ENCODE measurements at regions not wholly inside any gene's neighbourhood (a gene's known extent, or its start where the extent isn't known, plus 50 kb on each side); places are given as distances from the start of the nearest gene placed in this dataset.
"Not testable (repeated sequence)": the region's sequence is repeated elsewhere in the genome, so short reads cannot be mapped to it uniquely, and the experiment has no call there.

DNA sequence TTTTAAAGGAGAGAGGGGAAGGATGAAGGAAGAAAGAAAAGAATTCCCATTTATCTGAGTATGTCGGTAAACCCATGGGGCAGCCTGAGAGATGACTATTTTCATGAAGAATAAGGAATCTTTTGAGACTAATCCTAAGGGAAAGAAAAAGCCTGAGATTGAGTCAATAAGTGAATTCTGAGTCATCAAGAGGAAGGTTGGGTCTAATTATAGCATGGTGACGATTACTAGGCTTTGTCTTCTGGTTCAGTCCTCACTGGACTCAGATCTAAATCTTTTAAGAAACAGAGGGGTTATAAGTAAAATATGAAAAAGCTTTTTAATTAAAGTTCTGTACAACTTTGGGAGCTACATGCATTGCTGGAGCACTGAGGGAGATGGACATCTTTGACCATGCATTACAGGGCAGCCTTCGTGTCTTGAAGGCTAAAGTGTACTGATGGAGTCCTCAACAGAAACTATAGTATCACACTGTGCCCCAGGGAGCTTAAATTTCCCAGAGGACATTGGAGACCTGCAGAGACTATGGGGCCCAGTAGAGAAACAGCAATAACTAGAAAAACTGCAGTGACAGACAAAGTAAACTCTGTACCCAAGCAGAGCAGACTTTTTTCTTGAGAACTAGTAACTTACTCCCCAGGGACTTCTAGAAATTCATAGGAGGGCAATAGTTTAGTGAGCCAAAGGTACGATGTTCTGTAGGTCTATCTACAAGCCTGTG lies 260.9 kb downstream of the RAD51AP2 start:
- no peak for DNase-seq (ENCODE audit: low read depth in 2 of 2, low spot score in 1 of 2)

DNA sequence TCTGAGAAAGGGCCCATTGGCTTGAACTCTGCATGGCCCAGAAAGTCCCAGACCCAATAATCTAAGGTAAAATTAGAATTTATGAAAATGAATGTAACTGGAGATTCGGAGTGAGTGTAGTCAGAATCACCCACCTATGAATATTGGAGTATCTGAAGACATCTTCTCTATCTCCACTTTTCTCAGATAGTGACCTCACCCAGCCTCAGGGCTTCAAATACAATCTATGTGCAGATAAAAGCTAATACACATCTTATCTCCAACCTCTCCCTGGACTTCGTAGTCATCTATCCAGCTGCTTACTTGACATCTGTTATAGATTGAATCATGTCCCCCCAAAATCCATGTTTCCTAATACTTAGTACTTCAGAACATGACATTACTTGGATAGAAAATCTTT lies 263.2 kb downstream of the RAD51AP2 start:
- DNase-seq (ENCODE audit: low read depth in 2 of 2, low spot score in 1 of 2): no peak

DNA sequence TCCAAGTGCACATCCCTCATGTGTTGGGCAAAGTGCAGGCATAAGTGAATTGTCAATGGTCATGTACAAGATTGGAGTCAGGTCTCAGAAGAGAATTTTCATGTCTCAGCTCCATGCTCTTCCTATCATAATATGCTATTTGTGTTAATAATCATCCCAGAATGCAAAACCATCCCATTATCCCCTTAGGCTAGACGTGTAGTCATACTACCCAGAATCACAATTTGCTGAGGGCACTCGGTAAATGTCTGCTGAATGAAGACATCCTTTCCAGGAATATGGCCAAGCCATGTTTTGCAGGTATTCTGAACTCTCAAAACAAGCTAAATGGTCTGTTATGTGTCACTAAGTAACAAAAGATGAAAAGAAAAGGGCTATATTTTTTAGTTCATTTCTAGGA lies 263.8 kb downstream of the RAD51AP2 start:
- no peak for DNase-seq (ENCODE audit: low read depth in 2 of 2, low spot score in 1 of 2)

DNA sequence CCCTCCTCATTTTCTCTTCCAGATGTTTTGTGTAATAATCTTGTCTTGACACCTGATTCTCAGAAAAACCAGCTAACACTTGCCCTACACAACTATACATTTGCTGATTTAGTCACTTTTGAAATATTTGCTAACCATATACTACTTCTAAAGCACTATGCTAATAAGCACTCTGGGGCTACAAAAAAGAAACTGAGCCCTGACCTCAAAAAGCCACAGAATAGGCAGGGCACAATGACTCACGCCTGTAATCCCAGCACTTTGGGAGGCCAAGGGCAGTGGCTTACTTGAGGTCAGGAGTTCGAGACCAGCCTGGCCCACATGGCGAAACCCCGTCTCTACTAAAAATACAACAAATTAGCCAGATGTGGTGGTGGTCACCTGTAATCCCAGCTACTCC lies 266.0 kb downstream of the RAD51AP2 start:
- DNase-seq (ENCODE audit: low read depth in 2 of 2, low spot score in 1 of 2): no peak

DNA sequence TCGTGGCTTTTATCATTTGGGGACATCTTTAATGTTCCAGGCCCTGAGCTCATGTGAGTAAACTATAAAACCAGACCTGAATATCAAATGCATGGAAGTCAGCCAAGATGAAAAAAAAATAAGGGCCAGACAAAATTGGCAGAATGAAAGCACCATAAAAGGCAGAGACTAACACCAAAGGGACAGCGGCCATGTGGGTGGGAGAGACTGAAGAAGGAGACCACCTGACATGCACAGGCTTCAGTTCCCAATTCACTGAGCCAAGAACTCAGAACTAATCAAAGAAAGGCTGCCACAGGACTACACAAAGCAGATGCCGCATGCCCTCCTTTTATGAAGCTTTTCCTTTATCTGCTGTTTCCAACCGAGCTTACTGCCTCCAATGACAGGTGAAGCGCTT lies 267.1 kb downstream of the RAD51AP2 start:
- no peak for DNase-seq (ENCODE audit: low read depth in 2 of 2, low spot score in 1 of 2)

DNA sequence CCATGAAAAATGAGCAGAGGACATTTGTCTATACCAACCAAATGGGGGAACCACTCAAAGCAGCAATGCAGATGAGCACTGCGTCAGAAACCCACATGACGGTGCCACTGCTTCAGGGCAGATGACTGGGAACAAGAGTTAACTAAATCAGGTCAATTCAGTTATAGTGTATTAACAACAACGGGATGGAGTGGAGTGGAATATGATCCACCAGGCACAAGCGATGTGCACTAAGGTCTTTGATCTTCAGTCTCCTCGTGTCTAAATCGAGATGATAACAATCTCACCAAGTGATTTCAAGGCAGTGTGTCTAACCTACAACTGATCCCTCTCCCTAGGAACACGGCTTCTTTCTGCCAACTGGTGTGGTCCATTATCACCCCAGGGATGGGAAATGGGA lies 269.0 kb downstream of the RAD51AP2 start:
- no peak for DNase-seq (ENCODE audit: low read depth in 2 of 2, low spot score in 1 of 2)

DNA sequence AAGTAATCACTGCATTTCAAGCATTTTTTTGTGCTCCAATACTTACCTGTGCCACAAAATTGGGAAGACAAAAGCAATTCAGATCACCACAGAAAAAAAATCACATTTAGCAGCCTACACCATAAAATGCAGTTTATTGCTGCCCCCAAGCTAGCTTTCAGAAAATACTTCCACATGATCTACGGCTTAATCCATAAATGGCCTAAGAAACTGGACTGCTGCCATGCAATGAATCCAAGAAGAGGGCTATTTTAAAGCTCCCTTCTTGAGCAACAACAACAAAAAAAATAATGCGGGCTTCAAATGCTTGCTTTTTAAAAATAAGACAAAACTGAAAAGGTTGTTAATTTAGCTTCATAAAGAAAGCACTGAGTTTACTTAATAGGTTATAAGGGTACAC lies 272.3 kb downstream of the RAD51AP2 start:
- DNase-seq (ENCODE audit: low read depth in 2 of 2, low spot score in 1 of 2): no peak

DNA sequence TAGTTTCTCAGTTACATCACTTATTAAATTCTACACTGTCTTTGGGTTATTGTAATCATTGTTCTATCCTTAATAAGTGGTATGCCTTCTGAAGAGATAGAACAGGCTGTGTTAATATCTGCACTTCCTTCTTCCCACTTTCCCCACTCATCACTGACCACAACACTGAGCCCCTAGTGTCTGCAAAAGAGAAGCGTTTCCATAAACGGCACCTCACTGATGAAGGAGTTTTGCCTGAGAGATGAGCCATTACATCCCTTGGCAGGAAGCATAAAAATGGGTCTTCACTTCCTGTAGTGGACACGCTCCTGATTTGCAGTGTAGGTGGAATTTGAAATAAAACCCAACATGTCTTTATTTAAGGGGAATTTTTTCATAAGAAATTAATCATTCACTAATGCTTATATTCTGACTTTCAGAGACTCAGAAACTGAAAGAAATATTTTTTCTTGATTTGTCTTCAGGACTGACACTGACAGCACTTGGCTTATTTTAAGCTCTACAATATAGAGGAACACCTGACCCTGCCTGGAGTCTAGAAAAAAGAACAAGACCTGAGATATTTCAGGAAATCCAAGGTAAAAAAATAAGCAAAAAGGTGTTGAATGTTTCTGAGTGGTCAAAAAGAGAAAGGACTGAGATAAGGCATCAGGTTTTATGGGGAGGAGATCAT lies 275.3 kb downstream of the RAD51AP2 start:
- no peak for DNase-seq (ENCODE audit: low read depth in 2 of 2, low spot score in 1 of 2)

DNA sequence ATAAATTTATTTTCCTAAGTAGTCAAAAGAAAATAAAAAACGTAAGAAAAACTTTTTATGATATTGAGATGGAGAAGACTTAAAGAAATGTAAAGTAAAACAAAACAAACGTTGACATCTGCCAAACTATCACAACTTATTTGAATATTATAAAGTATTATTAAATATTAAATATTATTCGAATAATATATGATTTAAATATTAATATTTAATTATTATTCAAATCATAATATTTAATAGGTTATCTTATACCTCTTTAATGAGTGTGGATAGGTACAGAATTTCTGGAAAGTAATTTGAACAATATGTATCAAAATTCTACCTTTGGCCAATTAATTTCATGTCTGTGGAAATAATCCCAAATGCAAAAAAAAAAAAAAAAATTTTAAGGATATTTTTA lies 278.7 kb downstream of the RAD51AP2 start:
- no peak for DNase-seq (ENCODE audit: low read depth in 2 of 2, low spot score in 1 of 2)

DNA sequence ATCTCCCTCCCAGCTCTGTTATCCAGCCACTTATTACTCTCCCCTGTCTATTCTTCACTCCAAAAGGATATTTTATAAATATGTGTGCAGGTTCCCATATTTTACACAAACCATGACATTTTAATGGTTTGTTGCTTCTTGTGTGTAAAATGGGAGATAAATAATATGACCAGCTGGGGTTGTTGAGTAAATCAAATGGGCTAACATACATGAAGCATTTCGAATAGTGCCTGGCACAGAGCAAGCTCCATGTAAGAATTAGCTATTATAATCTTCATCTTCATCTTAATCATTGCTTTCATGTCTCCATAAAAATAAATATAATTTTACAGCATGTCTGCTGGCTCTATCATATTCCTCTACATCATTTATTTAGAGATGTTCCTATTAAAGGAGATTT lies 283.1 kb downstream of the RAD51AP2 start:
- no peak for DNase-seq (ENCODE audit: low read depth in 2 of 2, low spot score in 1 of 2)

DNA sequence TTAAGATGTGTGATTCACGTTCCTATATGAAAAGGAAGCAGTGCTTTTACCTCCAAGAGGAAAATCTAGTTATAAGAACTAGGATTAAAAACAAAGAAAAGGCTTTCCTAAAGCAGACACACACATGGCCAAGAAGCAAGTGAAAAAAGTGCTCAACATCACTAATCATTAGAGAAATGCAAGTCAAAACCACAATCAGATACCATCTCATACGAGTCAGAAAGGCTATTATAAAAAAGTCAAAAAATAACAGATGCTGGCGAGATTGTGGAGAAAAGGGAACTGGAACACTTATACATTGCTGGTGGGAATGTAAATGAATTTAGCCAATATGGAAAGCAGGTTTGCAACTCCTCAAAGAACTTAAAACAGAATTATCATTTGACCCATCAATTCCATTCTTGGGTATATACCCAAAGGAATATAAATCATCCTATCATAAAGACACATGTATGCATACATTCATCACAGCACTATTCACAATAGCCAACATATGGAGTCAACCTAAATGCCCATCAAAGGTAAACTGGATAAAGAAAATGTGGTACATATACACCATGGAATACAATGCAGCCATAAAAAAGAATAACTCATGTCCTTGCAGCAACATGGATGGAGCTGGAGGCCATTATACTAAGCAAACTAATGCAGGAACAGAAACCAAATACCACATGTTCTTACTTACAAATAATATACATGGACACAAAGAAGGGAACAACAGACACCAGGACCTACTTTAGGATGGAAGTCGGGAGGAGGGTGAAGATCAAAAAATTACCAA lies 285.3 kb downstream of the RAD51AP2 start:
- DNase-seq (ENCODE audit: low read depth in 2 of 2, low spot score in 1 of 2): no peak

DNA sequence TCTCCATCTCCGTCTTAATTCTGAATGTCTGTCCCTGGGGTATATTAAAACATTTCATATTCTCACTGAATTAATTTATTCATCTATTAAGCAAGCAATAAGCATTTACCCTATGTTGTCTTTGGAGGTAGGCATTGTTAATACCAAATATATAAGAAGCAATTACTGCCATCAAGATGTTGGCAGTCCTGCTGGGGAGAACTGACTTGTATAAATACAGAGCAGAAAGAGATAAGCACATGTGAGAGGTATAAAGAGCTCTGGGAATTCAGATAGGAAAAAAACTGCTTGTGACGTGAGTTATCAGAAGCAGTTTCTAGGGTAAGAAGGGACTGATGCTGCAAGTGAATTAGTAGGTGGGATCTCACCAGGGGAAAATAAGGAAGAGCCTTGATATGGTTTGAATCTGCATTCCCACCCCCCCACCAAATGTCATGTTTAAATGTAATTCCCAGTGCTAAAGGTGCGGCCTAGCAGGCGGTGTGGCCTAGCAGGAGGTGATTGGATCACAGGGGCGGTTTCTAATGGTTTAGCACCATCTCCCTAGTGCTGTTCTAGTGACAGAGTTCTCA lies 286.8 kb downstream of the RAD51AP2 start:
- DNase-seq (ENCODE audit: low read depth in 2 of 2, low spot score in 1 of 2): no peak

DNA sequence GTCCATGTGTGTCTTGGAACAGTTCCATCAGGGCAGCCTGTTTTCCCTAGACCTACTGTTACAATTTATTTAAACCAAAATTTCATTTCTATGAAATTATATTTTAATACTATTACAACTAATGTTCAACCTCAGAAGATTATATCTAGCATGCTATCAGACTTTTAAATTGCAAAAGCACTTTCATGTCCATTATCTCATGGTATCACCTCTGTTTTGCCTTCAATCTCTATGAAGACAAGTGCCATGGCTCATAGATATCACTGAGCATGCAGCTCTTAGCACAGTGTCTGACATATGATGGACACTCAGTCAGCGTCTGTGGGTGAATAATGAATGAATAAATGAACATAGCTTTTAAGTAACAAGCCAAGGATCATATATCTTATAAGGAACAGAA lies 288.8 kb downstream of the RAD51AP2 start:
- no peak for DNase-seq (ENCODE audit: low read depth in 2 of 2, low spot score in 1 of 2)

DNA sequence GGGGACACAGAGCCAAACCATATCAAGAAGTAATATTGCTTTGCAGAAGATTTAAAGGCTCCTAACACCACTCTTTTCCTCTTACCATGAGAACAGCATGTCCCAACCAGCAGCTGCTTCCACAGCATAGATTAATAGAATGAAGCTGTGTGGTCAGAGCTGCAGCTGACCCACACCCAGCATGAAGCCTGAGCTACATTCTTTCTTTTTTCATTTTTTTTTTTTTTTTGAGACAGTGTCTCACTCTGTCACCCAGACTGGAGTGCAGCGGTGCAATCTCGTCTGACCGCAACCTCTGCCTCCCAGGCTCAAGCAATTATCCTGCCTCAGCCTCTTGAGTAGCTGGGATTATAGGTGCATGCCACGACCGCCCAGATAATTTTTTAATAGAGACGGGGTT lies 289.8 kb downstream of the RAD51AP2 start:
- DNase-seq (ENCODE audit: low read depth in 2 of 2, low spot score in 1 of 2): no peak

DNA sequence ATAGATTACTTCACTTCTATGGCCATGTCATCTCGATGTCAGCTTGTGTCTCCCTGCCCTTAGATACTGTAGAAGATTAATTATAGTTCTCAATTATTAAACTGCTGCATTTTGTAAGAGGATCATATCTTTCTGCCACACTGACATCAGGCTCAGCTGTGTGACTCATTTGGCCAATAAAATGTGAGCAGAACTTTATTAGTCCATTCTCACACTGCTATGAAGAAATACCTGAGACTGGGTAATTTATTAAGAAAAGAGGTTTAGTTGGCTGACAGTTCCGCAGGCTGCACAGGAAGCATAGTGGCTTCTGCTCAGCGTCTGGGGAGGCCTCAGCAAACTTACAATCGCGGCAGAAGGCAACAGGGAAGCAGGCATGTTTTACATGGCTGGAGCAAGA lies 290.4 kb downstream of the RAD51AP2 start:
- DNase-seq (ENCODE audit: low read depth in 2 of 2, low spot score in 1 of 2): no peak

DNA sequence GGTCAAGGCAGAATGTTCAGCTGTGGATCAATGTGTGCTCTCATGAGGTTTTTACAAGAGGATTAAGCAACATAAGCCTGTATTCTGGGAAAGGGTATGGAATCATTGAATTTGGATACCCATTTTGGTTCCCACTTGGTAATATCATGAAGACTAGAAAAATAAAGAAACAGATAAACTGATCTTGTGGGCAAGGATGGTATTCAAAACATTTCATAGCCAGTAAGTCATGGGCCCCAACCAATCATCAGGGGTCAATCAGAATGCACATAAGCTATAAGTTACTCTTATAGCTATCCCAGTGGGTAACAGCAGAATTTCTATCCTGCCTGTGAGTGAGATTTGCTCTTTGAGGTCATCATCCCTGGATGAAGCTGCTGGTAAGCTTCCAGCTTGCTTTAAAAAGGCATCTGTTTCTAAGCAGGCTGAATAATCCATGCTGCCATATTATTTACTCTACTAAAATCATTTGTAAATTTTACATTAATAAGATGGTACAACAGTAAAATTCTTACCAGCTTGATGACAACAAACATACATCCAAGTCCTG lies 291.2 kb downstream of the RAD51AP2 start:
- no peak for DNase-seq (ENCODE audit: low read depth in 2 of 2, low spot score in 1 of 2)

DNA sequence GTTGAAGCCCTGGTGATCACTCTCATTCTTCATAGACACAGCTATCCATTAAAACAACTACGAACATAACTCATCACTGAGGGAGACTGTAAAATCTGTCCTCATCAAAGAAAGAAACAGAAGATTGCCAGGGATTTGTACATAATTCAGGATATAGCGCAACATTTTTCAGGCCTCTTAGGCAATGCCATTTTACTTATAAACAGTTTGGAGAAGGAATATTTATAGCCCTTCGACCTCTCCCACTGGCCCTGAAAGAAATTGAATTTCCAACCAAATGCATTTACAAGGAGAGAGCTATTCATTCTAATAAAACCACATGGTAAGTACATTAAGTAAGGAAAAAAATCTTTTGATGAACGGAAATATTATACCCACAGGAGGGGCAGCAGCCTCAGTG lies 295.0 kb downstream of the RAD51AP2 start:
- DNase-seq (ENCODE audit: low read depth in 2 of 2, low spot score in 1 of 2): no peak

DNA sequence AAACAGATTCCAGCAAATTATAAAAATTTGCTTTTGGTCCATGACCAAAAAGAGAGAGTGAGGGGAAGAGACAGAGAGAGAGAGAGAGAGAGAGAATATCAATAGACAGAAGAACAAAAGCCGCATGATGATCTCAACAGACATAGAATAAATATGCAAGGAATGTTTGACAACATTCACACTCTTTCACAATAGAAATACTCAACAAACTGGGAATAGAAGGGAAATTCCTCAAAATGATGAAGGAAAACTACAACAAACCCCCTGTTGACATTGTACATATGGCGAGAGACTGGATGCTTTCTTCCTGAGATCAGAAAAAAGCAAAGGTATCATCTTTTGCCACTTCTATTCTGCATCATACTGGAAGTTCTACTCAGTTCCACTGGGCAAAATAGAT lies 309.7 kb downstream of the RAD51AP2 start:
- DNase-seq (ENCODE audit: low read depth in 2 of 2, low spot score in 1 of 2): no peak

DNA sequence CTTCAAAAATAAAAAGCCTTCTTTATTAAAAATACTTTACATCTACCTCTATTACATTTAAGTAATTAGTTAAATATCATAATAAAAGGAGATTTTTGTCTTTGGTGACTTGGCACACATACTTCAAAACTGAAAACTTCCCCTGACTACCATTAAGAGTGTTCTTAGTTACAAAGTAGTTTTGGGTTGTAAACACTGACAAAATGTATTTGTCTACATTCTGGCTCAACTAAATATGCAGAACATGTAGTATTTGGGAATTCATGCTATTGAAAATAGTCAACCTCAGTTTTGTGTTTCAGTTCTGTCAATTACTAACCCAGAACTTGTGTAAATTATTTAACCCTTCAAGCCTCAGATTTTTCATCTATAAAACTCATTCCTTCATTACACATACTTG lies 311.5 kb downstream of the RAD51AP2 start:
- no peak for DNase-seq (ENCODE audit: low read depth in 2 of 2, low spot score in 1 of 2)

DNA sequence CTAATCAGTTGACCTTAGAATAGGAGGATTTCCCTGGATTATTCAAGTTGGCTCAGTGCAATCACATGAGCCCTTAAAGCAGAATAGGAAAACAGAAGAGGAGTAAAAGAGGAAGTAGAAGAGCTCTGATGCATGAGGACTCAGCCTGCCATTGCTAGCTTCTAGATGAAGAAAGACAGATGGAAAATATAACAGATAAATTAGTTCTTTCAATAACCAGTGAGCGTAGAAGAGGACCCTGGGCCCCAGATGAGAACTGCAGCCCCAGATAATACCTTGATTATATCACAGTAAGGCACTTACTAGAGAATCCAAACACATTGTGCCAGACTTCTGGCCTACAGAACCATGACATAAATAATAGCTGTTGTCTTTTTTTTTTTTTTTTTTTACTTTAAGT lies 314.0 kb downstream of the RAD51AP2 start:
- not testable (repeated sequence) for DNase-seq (ENCODE audit: low read depth in 2 of 2, low spot score in 1 of 2)

DNA sequence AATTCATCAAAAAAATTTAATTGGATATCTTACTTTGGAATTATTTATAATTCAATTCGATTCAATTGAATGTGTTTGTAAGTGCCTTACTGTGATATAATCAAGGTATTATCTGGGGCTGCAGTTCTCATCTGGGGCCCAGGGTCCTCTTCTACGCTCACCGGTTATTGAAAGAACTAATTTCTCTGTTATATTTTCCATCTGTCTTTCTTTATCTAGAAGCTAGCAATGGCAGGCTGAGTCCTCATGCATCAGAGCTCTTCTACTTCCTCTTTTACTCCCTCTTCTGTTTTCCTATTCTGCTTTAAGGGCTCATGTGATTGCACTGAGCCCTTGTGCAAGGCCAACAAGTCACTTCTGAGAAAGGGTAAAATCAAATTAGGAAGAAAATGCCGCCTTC lies 315.6 kb downstream of the RAD51AP2 start:
- not testable (repeated sequence) for DNase-seq (ENCODE audit: low read depth in 2 of 2, low spot score in 1 of 2)

DNA sequence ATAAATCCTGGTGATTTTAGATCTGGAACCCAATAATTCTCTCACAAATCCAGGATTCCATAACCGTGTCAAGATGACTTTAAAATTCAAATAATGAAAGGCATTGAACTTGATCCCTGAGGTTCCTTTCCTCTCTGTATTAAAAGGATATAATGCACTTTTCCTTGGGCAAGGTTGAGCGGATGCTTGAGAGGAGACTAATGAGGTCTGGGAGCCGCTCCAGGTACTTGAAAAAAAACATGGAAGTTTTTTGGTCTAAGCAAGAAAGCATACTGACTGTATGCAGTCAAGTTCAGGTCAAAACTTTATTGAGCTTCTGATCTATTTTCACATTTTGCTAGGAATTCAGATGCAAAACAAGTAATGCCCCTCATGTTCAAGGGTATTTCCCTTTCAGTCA lies 318.5 kb downstream of the RAD51AP2 start:
- no peak for DNase-seq (ENCODE audit: low read depth in 2 of 2, low spot score in 1 of 2)
